ENCODE measurements at regions not wholly inside any gene's neighbourhood (a gene's known extent, or its start where the extent isn't known, plus 50 kb on each side); places are given as distances from the start of the nearest gene placed in this dataset.

- H3K4me3 ChIP-seq (ENCODE audit: low read depth, low read length): no peak overlapping the region
- ChIA-PET CTCF (interaction anchor here (1.2 kb wide), 1 partner anchor 446 kb away, joined by 4 read pairs; no protein-coding TSS in a partner anchor), POLR2A (no interaction called here)
- no peak for TF ChIP-seq CTCF (IDR thresholded peaks at IDR 0.05; ENCODE audit: insufficient read depth, low read length, missing control alignments)
- DNase-seq (ENCODE audit: low read depth, low spot score): no peak
Observed at GRCh38 chr20:48171071-48171470, 385.8 kb upstream of the SULF2 start.

- ChIA-PET CTCF (interaction anchor here (1.2 kb wide), 1 partner anchor 446 kb away, joined by 4 read pairs; no protein-coding TSS in a partner anchor), POLR2A (no interaction called here)
- H3K4me3 ChIP-seq (ENCODE audit: low read depth, low read length): no peak overlapping the region
Observed at GRCh38 chr20:48170625-48171024, 385.3 kb upstream of the SULF2 start.

GRCh38 chr20:48169650-48170225, 384.5 kb upstream of the SULF2 start:
- no peak for TF ChIP-seq CTCF (IDR thresholded peaks at IDR 0.05; ENCODE audit: insufficient read depth, low read length, missing control alignments)
- CTCF ChIA-PET: interaction anchor here (1.0 kb wide), 1 partner anchor 12 kb away, joined by 3 read pairs; no protein-coding TSS in a partner anchor
- no peak overlapping the region for H3K4me3 ChIP-seq (ENCODE audit: low read depth, low read length)
- POLR2A ChIA-PET: no interaction called here
- DNase-seq (ENCODE audit: low read depth, low spot score): no peak

More at GRCh38 chr20:48170625-48171024, 385.3 kb upstream of the SULF2 start:
- DNase-seq (ENCODE audit: low read depth, low spot score): no peak
- TF ChIP-seq CTCF (IDR thresholded peaks at IDR 0.05; ENCODE audit: insufficient read depth, low read length, missing control alignments): no peak

- no peak for TF ChIP-seq CTCF (IDR thresholded peaks at IDR 0.05; ENCODE audit: insufficient read depth, low read length, missing control alignments)
- ChIA-PET CTCF (no interaction called here), POLR2A (no interaction called here)
- H3K4me3 ChIP-seq (ENCODE audit: low read depth, low read length): no peak overlapping the region
- no peak for DNase-seq (ENCODE audit: low read depth, low spot score)
Observed at GRCh38 chr20:48166082-48166835, 381.0 kb upstream of the SULF2 start.

- no peak for DNase-seq (ENCODE audit: low read depth, low spot score)
- CTCF ChIA-PET: no interaction called here
- POLR2A ChIA-PET: no interaction called here
- no peak for TF ChIP-seq CTCF (IDR thresholded peaks at IDR 0.05; ENCODE audit: insufficient read depth, low read length, missing control alignments)
- no peak overlapping the region for H3K4me3 ChIP-seq (ENCODE audit: low read depth, low read length)
Observed at GRCh38 chr20:48165401-48165685, 380.1 kb upstream of the SULF2 start.

- ChIA-PET CTCF (no interaction called here), POLR2A (no interaction called here)
- no peak for TF ChIP-seq CTCF (IDR thresholded peaks at IDR 0.05; ENCODE audit: insufficient read depth, low read length, missing control alignments)
- no peak overlapping the region for H3K4me3 ChIP-seq (ENCODE audit: low read depth, low read length)
- DNase-seq (ENCODE audit: low read depth, low spot score): no peak
Observed at GRCh38 chr20:48164566-48165400, 379.5 kb upstream of the SULF2 start.

All from AG04449 (cell line).